ENCODE measurements at regions not wholly inside any gene's neighbourhood (a gene's known extent, or its start where the extent isn't known, plus 50 kb on each side); places are given as distances from the start of the nearest gene placed in this dataset.

- ChIA-PET RAD21 (ENCODE audit: unreplicated experiment) (no interaction called here), POLR2A (no interaction called here), SMC1A (ENCODE audit: uncharacterized antibody, unreplicated experiment) (no interaction called here), CTCF (no interaction called here)
- no peaks in the 10 kb centered on the region for H3K79me2 ChIP-seq (ENCODE audit: control insufficient read depth, insufficient read depth, low read length)
- BruUV-seq (replicated peaks) = no TSS peak
- 43% methylated on average over 2 of the region's 2 CpGs for WGBS (ENCODE audit: insufficient coverage, insufficient replicate concordance, low lambda C conversion rate, missing lambda C conversion rate)
- intact Hi-C loops (cut with micrococcal nuclease; ENCODE audit: unreplicated experiment) = no loop called here
- ATAC-seq = no peak
- in situ Hi-C loops (cut with MboI) = no loop called here
- TF ChIP-seq BRCA1 (IDR thresholded peaks at IDR 0.05; ENCODE audit: low read depth, low read length) = no peak
- no peak for TF ChIP-seq RAD51 (IDR thresholded peaks at IDR 0.05)
- no peak for TF ChIP-seq KAT2A (conservative IDR thresholded peaks at IDR 0.05; ENCODE audit: control insufficient read depth, low read depth, low read length)
- no peak for TF ChIP-seq ESRRA (IDR thresholded peaks at IDR 0.05; ENCODE audit: low read length)
- no peak for TF ChIP-seq KDM1A (IDR thresholded peaks at IDR 0.05; ENCODE audit: borderline replicate concordance)
- no peaks in the 10 kb centered on the region for H3K27me3 ChIP-seq (replicated peaks in 1 of 2; ENCODE audit: control insufficient read depth in 2 of 2, insufficient read depth in 2 of 2, low read length in 1 of 2)
- DNase-seq (ENCODE audit: low read depth, low spot score) = no peak
- no peak overlapping the region for H3K4me2 ChIP-seq (ENCODE audit: control insufficient read depth, insufficient read depth)
- H3K4me3 ChIP-seq = no peak overlapping the region
- H3K9ac ChIP-seq (ENCODE audit: control insufficient read depth, insufficient read depth, low read length) = no peak overlapping the region
- H3K9me3 ChIP-seq (replicated peaks; ENCODE audit: control insufficient read depth, insufficient read depth, low read length) = no peaks in the 10 kb centered on the region
- H2AFZ ChIP-seq (ENCODE audit: control insufficient read depth, low read depth, low read length) = no peak overlapping the region
- no peaks in the 10 kb centered on the region for H4K20me1 ChIP-seq (ENCODE audit: control insufficient read depth, insufficient read depth)
- FAIRE-seq = no peak
- H3K36me3 ChIP-seq (ENCODE audit: control insufficient read depth in 2 of 2, insufficient read depth in 2 of 2, low read length in 1 of 2) = no peaks in the 10 kb centered on the region
- H3K27ac ChIP-seq (ENCODE audit: control insufficient read depth, insufficient read depth) = no peak overlapping the region
- H3K4me1 ChIP-seq (ENCODE audit: control insufficient read depth, insufficient read depth, low read length) = no peaks in the 10 kb centered on the region
Observed at GRCh38 chr15:94052711-94053110, 178.7 kb upstream of the MCTP2 start.

DNA sequence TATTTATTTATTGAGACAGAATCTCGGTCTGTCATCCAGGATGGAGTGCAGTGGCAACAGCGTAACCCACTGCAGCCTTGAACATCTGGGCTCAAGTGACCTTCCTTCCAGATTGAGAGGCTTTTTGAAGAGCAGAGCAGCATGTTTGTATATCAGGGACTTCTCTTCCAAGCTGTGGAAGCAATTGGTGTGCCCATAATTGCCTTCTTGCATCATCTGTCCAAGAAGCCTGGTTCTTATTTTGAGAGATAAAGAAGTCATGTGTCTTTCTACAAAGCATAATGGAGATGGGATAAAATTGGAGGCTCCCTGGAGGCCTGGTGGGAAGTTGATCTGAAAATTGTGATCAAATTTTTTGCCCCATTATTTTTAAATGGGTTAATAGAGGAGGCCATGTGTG, 183.8 kb upstream of the MCTP2 start:
- FAIRE-seq (no peak), DNase-seq (ENCODE audit: low read depth, low spot score) (no peak), ATAC-seq (no peak)
- ChIA-PET POLR2A (no interaction called here), RAD21 (ENCODE audit: unreplicated experiment) (no interaction called here), CTCF (no interaction called here), SMC1A (ENCODE audit: uncharacterized antibody, unreplicated experiment) (no interaction called here)
- Histone ChIP-seq H3K36me3 (ENCODE audit: control insufficient read depth in 2 of 2, insufficient read depth in 2 of 2, low read length in 1 of 2) (no peaks in the 10 kb centered on the region), H3K9me3 (replicated peaks; ENCODE audit: control insufficient read depth, insufficient read depth, low read length) (no peaks in the 10 kb centered on the region), H3K9ac (ENCODE audit: control insufficient read depth, insufficient read depth, low read length) (no peak overlapping the region), H3K4me2 (ENCODE audit: control insufficient read depth, insufficient read depth) (no peak overlapping the region), H2AFZ (ENCODE audit: control insufficient read depth, low read depth, low read length) (no peak overlapping the region), H3K27ac (ENCODE audit: control insufficient read depth, insufficient read depth) (no peak overlapping the region), H3K4me1 (ENCODE audit: control insufficient read depth, insufficient read depth, low read length) (no peaks in the 10 kb centered on the region), H3K79me2 (ENCODE audit: control insufficient read depth, insufficient read depth, low read length) (no peaks in the 10 kb centered on the region), H3K4me3 (no peak overlapping the region), H3K27me3 (replicated peaks in 1 of 2; ENCODE audit: control insufficient read depth in 2 of 2, insufficient read depth in 2 of 2, low read length in 1 of 2) (no peaks in the 10 kb centered on the region), H4K20me1 (ENCODE audit: control insufficient read depth, insufficient read depth) (no peaks in the 10 kb centered on the region)
- in situ Hi-C loops (cut with MboI) = no loop called here
- intact Hi-C loops (cut with micrococcal nuclease; ENCODE audit: unreplicated experiment) = no loop called here
- no TSS peak for BruUV-seq (replicated peaks)
- WGBS (ENCODE audit: insufficient coverage, insufficient replicate concordance, low lambda C conversion rate, missing lambda C conversion rate) = 13% methylated on average over 2 of the region's 2 CpGs
- TF ChIP-seq, protein P1, sequence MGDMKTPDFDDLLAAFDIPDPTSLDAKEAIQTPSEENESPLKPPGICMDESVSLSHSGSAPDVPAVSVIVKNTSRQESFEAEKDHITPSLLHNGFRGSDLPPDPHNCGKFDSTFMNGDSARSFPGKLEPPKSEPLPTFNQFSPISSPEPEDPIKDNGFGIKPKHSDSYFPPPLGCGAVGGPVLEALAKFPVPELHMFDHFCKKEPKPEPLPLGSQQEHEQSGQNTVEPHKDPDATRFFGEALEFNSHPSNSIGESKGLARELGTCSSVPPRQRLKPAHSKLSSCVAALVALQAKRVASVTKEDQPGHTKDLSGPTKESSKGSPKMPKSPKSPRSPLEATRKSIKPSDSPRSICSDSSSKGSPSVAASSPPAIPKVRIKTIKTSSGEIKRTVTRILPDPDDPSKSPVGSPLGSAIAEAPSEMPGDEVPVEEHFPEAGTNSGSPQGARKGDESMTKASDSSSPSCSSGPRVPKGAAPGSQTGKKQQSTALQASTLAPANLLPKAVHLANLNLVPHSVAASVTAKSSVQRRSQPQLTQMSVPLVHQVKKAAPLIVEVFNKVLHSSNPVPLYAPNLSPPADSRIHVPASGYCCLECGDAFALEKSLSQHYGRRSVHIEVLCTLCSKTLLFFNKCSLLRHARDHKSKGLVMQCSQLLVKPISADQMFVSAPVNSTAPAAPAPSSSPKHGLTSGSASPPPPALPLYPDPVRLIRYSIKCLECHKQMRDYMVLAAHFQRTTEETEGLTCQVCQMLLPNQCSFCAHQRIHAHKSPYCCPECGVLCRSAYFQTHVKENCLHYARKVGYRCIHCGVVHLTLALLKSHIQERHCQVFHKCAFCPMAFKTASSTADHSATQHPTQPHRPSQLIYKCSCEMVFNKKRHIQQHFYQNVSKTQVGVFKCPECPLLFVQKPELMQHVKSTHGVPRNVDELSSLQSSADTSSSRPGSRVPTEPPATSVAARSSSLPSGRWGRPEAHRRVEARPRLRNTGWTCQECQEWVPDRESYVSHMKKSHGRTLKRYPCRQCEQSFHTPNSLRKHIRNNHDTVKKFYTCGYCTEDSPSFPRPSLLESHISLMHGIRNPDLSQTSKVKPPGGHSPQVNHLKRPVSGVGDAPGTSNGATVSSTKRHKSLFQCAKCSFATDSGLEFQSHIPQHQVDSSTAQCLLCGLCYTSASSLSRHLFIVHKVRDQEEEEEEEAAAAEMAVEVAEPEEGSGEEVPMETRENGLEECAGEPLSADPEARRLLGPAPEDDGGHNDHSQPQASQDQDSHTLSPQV (IDR thresholded peaks at IDR 0.05) = no peak
- no peak for TF ChIP-seq STAT3 (IDR thresholded peaks at IDR 0.05; ENCODE audit: low read depth, low read length)
- no peak for TF ChIP-seq BHLHE40 (IDR thresholded peaks at IDR 0.05; ENCODE audit: borderline replicate concordance in 1 of 2, low read depth in 2 of 2, low read length in 1 of 2)
- no peak for TF ChIP-seq NR2C2 (IDR thresholded peaks at IDR 0.05; ENCODE audit: borderline replicate concordance, control insufficient read depth, insufficient read length, low read depth)
- TF ChIP-seq MEF2B (IDR thresholded peaks at IDR 0.05; ENCODE audit: partially characterized antibody, poor library complexity, severe bottlenecking) = no peak
- no peak for TF ChIP-seq POLR2AphosphoS5 (IDR thresholded peaks at IDR 0.05; ENCODE audit: low read length)
- no peak for TF ChIP-seq CHD4 (IDR thresholded peaks at IDR 0.05)
- TF ChIP-seq CBX5 (IDR thresholded peaks at IDR 0.05; ENCODE audit: low read depth) = no peak
- TF ChIP-seq TARDBP (IDR thresholded peaks at IDR 0.05; ENCODE audit: borderline replicate concordance) = no peak
- no peak for TF ChIP-seq POU2F2 (IDR thresholded peaks at IDR 0.05; ENCODE audit: borderline replicate concordance, low read depth, low read length)
- no peak for TF ChIP-seq KLF5 (IDR thresholded peaks at IDR 0.05; ENCODE audit: partially characterized antibody)

Data from GM12878 (cell line).